ENCODE measurements at regions not wholly inside any gene's neighbourhood (a gene's known extent, or its start where the extent isn't known, plus 50 kb on each side); places are given as distances from the start of the nearest gene placed in this dataset.

DNA sequence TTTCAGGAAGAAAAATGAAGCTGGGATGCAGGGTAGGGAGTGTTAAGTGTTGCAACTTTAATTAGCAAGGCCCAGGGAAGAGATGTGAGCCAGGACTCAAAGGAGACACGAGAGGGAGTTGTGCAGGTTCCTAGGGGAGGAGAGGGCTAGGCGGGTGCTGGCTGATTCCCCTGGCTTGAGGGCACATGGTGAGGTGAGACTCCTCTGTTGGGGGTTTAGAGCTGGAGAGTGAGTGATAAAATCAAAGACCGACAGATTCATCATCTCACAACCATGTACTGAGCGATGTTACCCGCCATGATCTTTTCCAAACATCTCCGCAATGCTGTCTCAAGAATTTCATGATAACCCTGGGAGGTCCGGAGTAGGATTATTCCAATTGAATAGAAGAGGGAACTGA, 161.8 kb upstream of the CSF3R start:
- ChIA-PET POLR2A (no interaction called here), CTCF (no interaction called here)
- Mint-ChIP-seq H3K4me3 (no peak overlapping the region), H3K27me3 (peaks cover 46% of the 10 kb centered on the region), H3K4me1 (ENCODE audit: low read depth) (no peaks in the 10 kb centered on the region), H3K27ac (no peak overlapping the region), H3K9me3 (no peaks in the 10 kb centered on the region), H3K36me3 (ENCODE audit: low read depth) (no peaks in the 10 kb centered on the region)
- Histone ChIP-seq H3K36me3 (ENCODE audit: insufficient read depth, low read length) (no peaks in the 10 kb centered on the region), H3K27ac (ENCODE audit: low read depth in 1 of 2, low read length in 2 of 2) (no peak overlapping the region), H3K4me1 (ENCODE audit: insufficient read depth, low read length) (no peaks in the 10 kb centered on the region), H3K4me3 (ENCODE audit: low read length) (no peak overlapping the region), H3K27me3 (ENCODE audit: control insufficient read depth in 1 of 2, insufficient read depth in 2 of 2, low read length in 2 of 2) (peaks cover 0 to 3% of the 10 kb centered on the region in 2 experiments), H3K9me3 (ENCODE audit: control insufficient read depth in 1 of 2, insufficient read depth in 1 of 2, low read length in 2 of 2) (no peaks in the 10 kb centered on the region)
- TF ChIP-seq, protein P1, sequence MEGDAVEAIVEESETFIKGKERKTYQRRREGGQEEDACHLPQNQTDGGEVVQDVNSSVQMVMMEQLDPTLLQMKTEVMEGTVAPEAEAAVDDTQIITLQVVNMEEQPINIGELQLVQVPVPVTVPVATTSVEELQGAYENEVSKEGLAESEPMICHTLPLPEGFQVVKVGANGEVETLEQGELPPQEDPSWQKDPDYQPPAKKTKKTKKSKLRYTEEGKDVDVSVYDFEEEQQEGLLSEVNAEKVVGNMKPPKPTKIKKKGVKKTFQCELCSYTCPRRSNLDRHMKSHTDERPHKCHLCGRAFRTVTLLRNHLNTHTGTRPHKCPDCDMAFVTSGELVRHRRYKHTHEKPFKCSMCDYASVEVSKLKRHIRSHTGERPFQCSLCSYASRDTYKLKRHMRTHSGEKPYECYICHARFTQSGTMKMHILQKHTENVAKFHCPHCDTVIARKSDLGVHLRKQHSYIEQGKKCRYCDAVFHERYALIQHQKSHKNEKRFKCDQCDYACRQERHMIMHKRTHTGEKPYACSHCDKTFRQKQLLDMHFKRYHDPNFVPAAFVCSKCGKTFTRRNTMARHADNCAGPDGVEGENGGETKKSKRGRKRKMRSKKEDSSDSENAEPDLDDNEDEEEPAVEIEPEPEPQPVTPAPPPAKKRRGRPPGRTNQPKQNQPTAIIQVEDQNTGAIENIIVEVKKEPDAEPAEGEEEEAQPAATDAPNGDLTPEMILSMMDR (IDR thresholded peaks at IDR 0.05), result no peak
- no peak for ATAC-seq (ENCODE audit: poor library complexity)
- intact Hi-C loops (cut with DNase I, micrococcal nuclease), result no loop called here
- no peak for DNase-seq

DNA sequence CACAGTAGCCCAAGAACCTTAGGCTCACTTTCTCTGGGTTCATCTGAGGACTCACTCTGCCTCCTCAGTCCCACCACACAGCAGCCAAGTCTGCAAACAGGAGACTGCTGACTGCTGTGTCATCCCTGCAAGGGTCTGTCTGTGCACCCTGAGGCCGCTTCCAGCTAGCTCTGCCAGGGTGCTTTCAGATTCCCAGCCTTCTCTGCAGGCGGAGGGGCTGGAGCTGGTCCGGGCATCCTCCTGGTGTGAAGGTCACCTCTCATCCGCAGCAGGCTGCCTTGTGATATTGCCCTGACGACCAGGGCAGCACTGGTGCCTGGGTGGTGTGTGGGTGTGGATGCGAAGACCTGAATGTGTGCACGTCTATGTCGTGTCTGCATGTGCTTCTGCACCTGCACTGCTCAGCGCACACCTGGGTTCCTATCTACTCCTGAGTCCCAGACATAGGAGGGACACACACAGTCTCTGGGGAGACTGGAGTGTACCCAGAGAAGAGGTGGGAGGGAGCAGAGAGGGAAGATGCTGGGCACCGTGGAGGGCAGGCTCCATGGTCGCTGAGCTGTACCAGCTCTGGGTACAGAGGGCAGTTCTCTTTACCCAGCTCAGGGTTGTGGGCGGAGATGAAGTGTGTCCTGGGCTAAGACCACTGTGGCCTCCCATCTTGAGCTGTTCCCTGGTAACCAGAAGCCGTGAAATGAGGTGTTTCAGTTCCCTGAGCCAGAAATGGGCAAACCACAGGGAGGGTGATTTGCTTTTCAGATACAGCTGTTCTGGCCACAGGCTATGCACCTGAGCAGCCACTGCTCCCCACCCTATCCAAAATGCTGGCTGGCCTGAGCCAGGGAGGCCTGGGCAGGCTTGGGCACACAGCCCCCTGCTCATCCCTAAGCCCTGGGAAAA, 160.9 kb upstream of the CSF3R start:
- peaks cover 54% of the 10 kb centered on the region for H3K27me3 Mint-ChIP-seq
- no peak overlapping the region for H3K4me3 Mint-ChIP-seq
- Histone ChIP-seq H3K27me3 (ENCODE audit: control insufficient read depth in 1 of 2, insufficient read depth in 2 of 2, low read length in 2 of 2) (peaks cover 0 to 6% of the 10 kb centered on the region in 2 experiments), H3K27ac (ENCODE audit: low read depth in 1 of 2, low read length in 2 of 2) (no peak overlapping the region), H3K36me3 (ENCODE audit: insufficient read depth, low read length) (no peaks in the 10 kb centered on the region), H3K4me3 (ENCODE audit: low read length) (no peak overlapping the region), H3K9me3 (ENCODE audit: control insufficient read depth in 1 of 2, insufficient read depth in 1 of 2, low read length in 2 of 2) (no peaks in the 10 kb centered on the region), H3K4me1 (ENCODE audit: insufficient read depth, low read length) (no peaks in the 10 kb centered on the region)
- H3K9me3 Mint-ChIP-seq, result no peaks in the 10 kb centered on the region
- DNase-seq, result no peak
- no peaks in the 10 kb centered on the region for H3K36me3 Mint-ChIP-seq (ENCODE audit: low read depth)
- ChIA-PET POLR2A (no interaction called here), CTCF (interaction anchor here (1.7 kb wide), 1 partner anchor 10 kb away, joined by 4 read pairs; no protein-coding TSS in a partner anchor)
- no peaks in the 10 kb centered on the region for H3K4me1 Mint-ChIP-seq (ENCODE audit: low read depth)
- no peak overlapping the region for H3K27ac Mint-ChIP-seq
- no peak for ATAC-seq (ENCODE audit: poor library complexity)
- TF ChIP-seq, protein P1 (IDR thresholded peaks at IDR 0.05), result no peak
- intact Hi-C loops (cut with DNase I, micrococcal nuclease), result no loop called here

GRCh38 chr1:36642802-36643201, 160.1 kb upstream of the CSF3R start:
- ATAC-seq (ENCODE audit: poor library complexity) (no peak), DNase-seq (no peak)
- Mint-ChIP-seq H3K9me3 (no peaks in the 10 kb centered on the region), H3K27me3 (peaks cover 49% of the 10 kb centered on the region), H3K4me3 (no peak overlapping the region), H3K36me3 (ENCODE audit: low read depth) (no peaks in the 10 kb centered on the region), H3K4me1 (ENCODE audit: low read depth) (no peaks in the 10 kb centered on the region), H3K27ac (no peak overlapping the region)
- POLR2A ChIA-PET, result no interaction called here
- peaks cover 0 to 6% of the 10 kb centered on the region in 2 experiments for H3K27me3 ChIP-seq (ENCODE audit: control insufficient read depth in 1 of 2, insufficient read depth in 2 of 2, low read length in 2 of 2)
- intact Hi-C loops (cut with DNase I, micrococcal nuclease), result no loop called here
- H3K4me1 ChIP-seq (ENCODE audit: insufficient read depth, low read length), result no peaks in the 10 kb centered on the region
- CTCF ChIA-PET, result interaction anchor here (1.7 kb wide), 1 partner anchor 11 kb away, joined by 4 read pairs; no protein-coding TSS in a partner anchor
- H3K9me3 ChIP-seq (ENCODE audit: control insufficient read depth in 1 of 2, insufficient read depth in 1 of 2, low read length in 2 of 2), result no peaks in the 10 kb centered on the region
- H3K4me3 ChIP-seq (ENCODE audit: low read length), result no peak overlapping the region
- no peaks in the 10 kb centered on the region for H3K36me3 ChIP-seq (ENCODE audit: insufficient read depth, low read length)
- TF ChIP-seq, protein P1 (IDR thresholded peaks at IDR 0.05), result no peak
- H3K27ac ChIP-seq (ENCODE audit: low read depth in 1 of 2, low read length in 2 of 2), result no peak overlapping the region

All from CD4-positive, alpha-beta T cell (primary cell).